ENCODE measurements at regions not wholly inside any gene's neighbourhood (a gene's known extent, or its start where the extent isn't known, plus 50 kb on each side); places are given as distances from the start of the nearest gene placed in this dataset.
A peak's percentile ranks its signal among the peaks of the same experiment; 100 is the strongest.

DNA sequence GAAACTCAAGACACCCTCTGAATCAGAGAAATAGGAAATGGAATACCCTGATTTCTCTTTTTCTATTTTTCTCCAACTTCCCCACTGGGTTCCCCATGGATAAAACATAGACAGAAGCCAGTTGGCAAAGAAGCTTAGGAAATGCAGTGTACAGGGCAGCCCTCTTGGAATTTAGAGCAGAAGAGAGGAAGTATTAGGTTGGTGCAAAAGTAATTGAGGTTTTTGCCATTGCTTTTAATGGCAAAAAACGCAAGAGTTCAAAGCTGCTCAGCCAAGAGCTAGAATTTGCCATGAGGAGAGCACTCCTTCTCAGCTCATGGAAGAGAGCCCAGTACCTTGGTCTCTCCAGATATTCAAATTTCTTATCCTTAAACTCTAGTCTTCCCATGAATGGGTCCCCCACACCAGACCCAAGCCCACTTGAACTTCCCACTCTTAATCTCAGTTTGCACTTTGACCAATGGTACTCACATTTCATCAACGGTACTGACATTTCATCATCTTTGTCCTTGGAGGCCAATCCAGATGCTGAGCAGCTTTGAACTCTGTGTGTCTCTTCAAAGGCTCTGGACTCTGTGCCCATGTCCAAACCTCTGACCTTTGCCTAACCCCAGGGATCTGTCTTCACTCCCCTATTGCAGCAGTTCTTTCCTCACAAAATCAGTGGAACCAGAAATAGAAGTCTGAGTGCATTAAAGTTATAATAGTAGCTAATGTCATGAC lies 73.2 kb upstream of the PPP1R3C start:
- Mint-ChIP-seq H3K27ac (no peak overlapping the region), H3K27me3 (peaks cover 39% of the 10 kb centered on the region), H3K4me1 (no peaks in the 10 kb centered on the region), H3K9me3 (no peaks in the 10 kb centered on the region), H3K4me3 (no peak overlapping the region), H3K36me3 (no peaks in the 10 kb centered on the region)
- CTCF ChIA-PET: no interaction called here
- DNase-seq: no peak

DNA sequence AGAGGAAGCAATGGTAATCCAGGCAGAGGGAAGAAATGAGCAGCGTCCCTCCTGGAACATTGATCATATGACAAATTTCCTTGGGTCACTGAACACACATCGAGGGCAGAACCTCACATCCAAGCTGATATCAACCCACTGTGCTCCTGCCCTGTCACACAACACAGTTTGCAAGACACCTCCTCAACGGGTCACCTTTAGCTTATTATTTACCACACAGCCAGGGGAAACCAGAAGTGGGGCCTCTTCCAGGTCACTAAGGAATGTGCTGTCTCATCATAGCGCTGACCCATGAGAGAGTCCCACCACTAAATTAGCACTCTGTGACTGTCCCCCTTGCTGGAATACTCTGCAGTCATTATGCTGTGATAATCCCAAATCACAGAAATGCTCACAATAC lies 69.7 kb upstream of the PPP1R3C start:
- H3K4me3 Mint-ChIP-seq: no peak overlapping the region
- no peaks in the 10 kb centered on the region for H3K36me3 Mint-ChIP-seq
- H3K9me3 Mint-ChIP-seq: no peaks in the 10 kb centered on the region
- CTCF ChIA-PET: no interaction called here
- no peaks in the 10 kb centered on the region for H3K4me1 Mint-ChIP-seq
- no peak for DNase-seq
- H3K27me3 Mint-ChIP-seq: peaks cover 29% of the 10 kb centered on the region
- H3K27ac Mint-ChIP-seq: no peak overlapping the region

DNA sequence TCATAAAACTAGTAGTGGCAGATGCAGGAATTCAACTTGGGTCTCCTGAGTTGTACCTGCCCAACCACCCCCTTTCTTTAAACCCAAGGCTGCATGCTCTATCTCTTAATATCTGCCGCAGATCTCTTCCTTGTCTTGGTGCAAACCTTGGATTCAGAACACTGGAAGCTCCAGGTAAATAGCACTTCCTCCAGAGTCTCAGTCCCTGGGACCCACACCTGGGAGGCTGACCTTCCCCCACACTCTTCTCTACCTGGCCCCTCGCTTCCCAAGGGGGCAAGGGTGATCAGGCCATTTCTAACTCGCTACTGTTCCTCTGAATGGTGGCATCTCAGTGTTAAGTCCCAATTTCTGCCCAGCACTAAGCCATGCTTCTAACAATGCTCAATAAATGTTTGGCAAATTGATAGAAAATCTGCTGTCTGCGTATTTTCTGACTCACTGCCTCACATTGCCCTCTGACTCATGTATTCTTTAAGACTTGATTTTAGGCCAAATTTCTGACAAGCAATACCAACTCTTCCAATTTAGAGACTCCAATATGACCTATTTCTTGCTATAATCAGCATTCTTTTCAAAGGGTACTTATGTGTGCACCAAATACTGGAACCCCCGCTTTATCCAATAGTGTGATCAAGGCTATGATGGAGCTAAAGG lies 68.0 kb upstream of the PPP1R3C start:
- no peak for DNase-seq
- H3K9me3 Mint-ChIP-seq: no peaks in the 10 kb centered on the region
- H3K27me3 Mint-ChIP-seq: peaks cover 20% of the 10 kb centered on the region
- CTCF ChIA-PET: no interaction called here
- no peak overlapping the region for H3K27ac Mint-ChIP-seq
- no peak overlapping the region for H3K4me3 Mint-ChIP-seq
- no peaks in the 10 kb centered on the region for H3K4me1 Mint-ChIP-seq
- H3K36me3 Mint-ChIP-seq: no peaks in the 10 kb centered on the region

DNA sequence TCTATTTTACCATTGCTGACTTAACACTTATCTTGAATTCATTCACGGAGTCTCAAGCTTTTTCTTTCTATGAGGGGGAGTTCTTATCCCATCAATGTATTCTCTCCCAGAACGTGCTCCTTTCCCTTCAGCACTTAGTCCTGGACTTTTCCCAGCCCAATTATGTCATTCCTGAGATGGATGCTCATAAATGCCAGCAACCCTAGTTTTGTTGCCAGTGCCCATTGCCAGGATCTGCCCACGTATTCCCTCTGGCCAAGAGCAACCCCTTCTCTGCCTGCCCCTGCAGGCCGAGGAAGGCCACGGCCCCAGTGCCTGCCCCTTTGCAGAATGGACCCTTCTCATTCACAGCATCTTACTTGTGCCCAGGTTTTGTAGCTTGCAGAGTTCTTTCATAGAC lies 67.4 kb upstream of the PPP1R3C start:
- Mint-ChIP-seq H3K27me3 (peaks cover 17% of the 10 kb centered on the region), H3K9me3 (no peaks in the 10 kb centered on the region), H3K27ac (no peak overlapping the region), H3K36me3 (no peaks in the 10 kb centered on the region), H3K4me3 (no peak overlapping the region), H3K4me1 (no peaks in the 10 kb centered on the region)
- DNase-seq: no peak
- CTCF ChIA-PET: no interaction called here

DNA sequence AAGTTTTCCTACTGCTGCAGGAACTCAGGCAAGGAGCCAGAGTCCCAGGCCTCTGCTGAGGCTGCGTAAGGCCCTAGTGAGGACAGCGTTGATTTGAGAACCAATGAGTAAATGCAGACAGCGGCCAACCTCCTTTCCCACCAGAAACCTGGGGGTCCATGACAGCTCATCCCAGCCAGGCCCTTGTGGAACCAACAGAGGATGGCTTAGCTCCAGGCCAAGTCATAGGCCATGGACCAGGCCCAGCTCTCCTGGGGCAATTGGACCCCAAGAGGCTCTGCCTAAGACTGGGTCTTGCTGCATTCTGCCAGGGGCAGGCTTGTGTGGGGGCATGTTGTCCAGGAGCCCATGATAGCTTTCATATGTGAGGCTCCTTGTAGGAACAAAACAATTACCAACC lies 65.4 kb upstream of the PPP1R3C start:
- Mint-ChIP-seq H3K9me3 (no peaks in the 10 kb centered on the region), H3K36me3 (no peaks in the 10 kb centered on the region), H3K27me3 (peaks cover 17% of the 10 kb centered on the region), H3K4me3 (no peak overlapping the region), H3K27ac (no peak overlapping the region), H3K4me1 (no peaks in the 10 kb centered on the region)
- DNase-seq: no peak
- CTCF ChIA-PET: no interaction called here

DNA sequence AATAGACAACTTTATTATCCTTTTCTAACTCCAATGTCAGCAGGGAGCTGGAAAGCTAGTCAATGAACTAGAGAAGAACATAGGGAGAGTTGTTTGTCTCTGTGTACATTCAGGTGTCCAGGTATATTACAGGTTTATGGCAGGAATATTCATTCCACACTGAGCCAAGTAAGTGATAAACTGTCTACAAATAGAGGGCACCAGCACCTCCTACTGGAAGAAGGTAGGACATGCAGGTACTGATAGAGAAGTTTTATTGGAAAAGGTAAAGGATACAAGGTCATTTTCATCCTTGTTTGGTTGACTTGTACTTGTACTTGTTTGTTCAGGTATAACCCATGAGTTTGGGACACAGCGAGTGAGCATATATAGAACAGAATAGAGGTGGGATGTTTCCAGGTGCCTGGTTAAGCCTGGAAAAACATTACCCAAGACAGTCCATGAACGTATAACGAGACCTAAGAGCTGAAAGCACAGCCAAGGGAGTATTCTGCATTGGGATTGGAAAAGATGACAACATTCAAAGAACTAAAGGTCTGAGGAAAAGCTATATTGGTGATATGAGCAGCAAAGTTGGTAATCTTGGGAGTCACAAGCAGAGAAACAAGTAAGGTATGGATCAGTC lies 61.4 kb upstream of the PPP1R3C start:
- Mint-ChIP-seq H3K4me1 (peaks cover 5% of the 10 kb centered on the region), H3K9me3 (no peaks in the 10 kb centered on the region), H3K36me3 (no peaks in the 10 kb centered on the region), H3K27ac (no peak overlapping the region), H3K27me3 (no peaks in the 10 kb centered on the region), H3K4me3 (no peak overlapping the region)
- CTCF ChIA-PET: interaction anchor here (0.6 to 3.9 kb wide), 4 partner anchors 30 to 778 kb away, joined by 3 to 21 read pairs (median 10); no protein-coding TSS in a partner anchor
- peak; percentile 22 for DNase-seq

DNA sequence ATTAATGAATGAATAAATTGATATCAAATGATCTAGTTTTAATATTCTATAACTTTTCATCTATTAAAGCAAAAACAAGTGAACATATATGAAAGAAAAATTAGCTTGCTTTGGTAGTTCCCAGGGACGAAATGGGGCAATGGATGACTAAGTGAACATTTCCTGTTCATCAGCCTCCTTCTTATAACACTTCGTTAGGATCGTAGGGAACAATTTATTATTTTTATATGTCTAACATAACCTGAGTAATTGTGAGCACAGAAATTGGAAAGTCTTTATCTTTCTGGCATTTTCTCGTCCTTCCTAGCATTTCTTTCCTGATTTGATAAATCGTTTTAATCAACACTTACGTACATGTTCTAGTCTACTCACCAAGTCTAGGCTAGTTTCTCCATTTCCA lies 59.1 kb upstream of the PPP1R3C start:
- H3K27ac Mint-ChIP-seq: no peak overlapping the region
- H3K27me3 Mint-ChIP-seq: no peaks in the 10 kb centered on the region
- DNase-seq: no peak
- no peaks in the 10 kb centered on the region for H3K9me3 Mint-ChIP-seq
- H3K36me3 Mint-ChIP-seq: no peaks in the 10 kb centered on the region
- CTCF ChIA-PET: interaction anchor here (1.5 to 3.9 kb wide), 2 partner anchors 56 to 394 kb away, joined by 3 to 21 read pairs; no protein-coding TSS in a partner anchor
- peaks cover 5% of the 10 kb centered on the region for H3K4me1 Mint-ChIP-seq
- no peak overlapping the region for H3K4me3 Mint-ChIP-seq

DNA sequence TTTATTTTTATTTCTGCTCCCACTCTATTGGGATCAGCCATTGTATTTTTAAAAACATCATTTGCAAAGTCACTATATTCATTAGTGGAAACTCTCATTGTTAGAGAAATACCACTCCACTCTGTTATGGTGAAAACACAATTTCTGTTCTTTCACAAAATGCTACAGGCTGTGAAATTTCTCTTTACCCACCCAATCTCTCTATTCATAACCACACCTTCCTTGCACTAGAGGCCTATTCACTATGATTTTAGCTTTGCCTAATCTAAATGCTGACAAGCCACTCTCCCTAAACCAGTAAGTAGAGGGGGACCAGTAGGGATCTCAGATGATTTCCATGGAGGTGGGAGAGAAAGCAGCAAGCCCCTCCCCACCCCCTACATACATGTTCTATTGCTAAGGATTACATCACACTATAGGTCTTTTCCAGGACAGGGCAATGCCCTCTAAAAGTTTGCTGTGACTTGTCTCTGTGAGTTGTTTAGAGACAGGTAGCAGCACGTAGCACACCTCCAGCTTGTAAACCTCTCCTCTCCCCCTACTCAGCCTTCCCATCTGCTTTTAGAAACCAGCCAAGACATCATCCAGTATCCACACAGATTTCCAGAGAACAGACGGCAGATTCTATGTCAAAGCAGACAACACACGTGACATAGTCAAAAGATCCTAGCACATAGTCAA lies 58.3 kb upstream of the PPP1R3C start:
- Mint-ChIP-seq H3K4me1 (peaks cover 5% of the 10 kb centered on the region), H3K36me3 (no peaks in the 10 kb centered on the region), H3K9me3 (no peaks in the 10 kb centered on the region), H3K27me3 (no peaks in the 10 kb centered on the region), H3K27ac (no peak overlapping the region), H3K4me3 (no peak overlapping the region)
- no peak for DNase-seq
- CTCF ChIA-PET: interaction anchor here (1.5 kb wide), 1 partner anchor 56 kb away, joined by 3 read pairs; no protein-coding TSS in a partner anchor

DNA sequence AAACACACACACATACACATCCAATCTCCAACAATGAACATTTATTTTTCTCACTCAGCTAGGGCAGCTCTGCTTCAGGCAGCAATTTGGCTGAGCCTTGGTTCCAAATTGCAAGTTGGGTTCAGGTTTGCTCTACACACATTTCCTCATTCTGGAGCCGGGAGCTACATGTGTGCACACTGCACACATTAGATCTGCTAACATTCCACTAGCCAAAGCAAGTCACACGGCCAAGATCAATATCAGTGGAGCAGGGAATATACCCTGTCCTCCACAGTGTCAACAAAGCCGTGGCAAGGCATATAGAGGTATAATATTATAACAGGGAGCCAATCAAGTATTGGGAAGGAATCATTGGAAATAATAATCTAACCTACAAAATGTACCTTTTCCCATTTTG lies 57.5 kb upstream of the PPP1R3C start:
- no peaks in the 10 kb centered on the region for H3K27me3 Mint-ChIP-seq
- H3K27ac Mint-ChIP-seq: no peak overlapping the region
- no peak overlapping the region for H3K4me3 Mint-ChIP-seq
- no peaks in the 10 kb centered on the region for H3K9me3 Mint-ChIP-seq
- no peak for DNase-seq
- CTCF ChIA-PET: interaction anchor here (1.5 kb wide), 1 partner anchor 55 kb away, joined by 3 read pairs; no protein-coding TSS in a partner anchor
- peaks cover 5% of the 10 kb centered on the region for H3K4me1 Mint-ChIP-seq
- no peaks in the 10 kb centered on the region for H3K36me3 Mint-ChIP-seq

DNA sequence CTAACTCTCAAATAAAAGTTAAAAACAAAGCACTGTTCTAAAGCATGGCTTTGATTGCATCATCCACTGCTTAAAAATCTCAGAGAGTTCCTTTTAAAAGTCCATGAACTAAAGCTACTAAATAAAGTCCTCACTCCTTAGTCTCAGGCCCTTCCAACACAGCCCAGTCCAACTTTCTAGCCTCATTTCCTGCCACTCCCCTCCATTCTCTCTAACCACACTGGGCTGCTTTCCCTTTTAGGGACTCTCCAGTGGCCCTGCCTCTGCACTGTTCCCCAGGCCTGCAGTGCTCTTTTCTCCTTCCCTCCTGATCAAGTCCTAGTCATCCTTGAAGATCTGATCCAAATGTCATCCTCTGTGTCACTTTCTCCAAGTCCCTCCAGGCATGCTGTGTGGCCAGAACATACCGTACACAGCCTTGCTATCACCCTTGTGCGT lies 56.9 kb upstream of the PPP1R3C start:
- Mint-ChIP-seq H3K9me3 (no peaks in the 10 kb centered on the region), H3K4me3 (no peak overlapping the region), H3K36me3 (no peaks in the 10 kb centered on the region), H3K27me3 (no peaks in the 10 kb centered on the region), H3K4me1 (peaks cover 5% of the 10 kb centered on the region), H3K27ac (no peak overlapping the region)
- CTCF ChIA-PET: no interaction called here
- no peak for DNase-seq

DNA sequence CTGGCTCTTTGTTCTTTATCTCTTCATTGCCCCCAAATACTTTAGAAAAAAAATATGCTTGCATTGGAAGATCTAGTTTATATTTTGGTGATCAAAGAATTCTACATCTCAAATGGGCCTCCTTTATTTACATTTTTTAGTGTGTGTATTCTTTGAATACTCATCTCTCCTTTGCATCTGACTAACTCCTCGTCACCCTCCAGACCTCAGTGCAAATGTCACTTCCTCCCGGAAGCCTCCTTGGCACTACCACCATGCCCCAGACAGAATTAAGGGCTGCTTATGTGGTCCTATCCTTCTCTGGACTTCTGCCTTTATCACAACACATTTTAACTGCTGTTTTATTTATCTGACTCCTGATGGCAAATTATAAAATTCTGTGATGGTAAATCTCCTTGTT lies 52.0 kb upstream of the PPP1R3C start:
- CTCF ChIA-PET: no interaction called here

DNA sequence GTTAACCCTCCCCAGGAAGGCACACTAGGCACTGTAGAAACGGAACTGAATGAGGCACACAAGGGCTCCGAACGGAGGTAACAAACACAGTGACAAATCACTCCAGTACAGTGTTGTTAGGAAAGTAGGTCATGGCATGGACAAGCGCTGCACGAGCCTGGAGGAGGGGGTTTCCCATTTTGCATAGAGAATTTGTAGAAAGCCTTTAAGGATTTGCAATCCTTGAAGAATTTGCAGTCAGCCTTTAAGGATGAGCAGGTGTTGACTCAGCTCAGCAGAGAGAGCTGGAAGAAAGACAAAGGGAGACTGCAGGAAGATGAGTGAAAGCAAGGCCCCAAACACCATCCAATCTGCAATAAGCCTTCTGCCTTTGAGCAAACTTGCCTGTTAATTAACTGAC lies 51.1 kb upstream of the PPP1R3C start:
- no peaks in the 10 kb centered on the region for H3K4me1 Mint-ChIP-seq
- no peak overlapping the region for H3K27ac Mint-ChIP-seq
- H3K36me3 Mint-ChIP-seq: no peaks in the 10 kb centered on the region
- H3K27me3 Mint-ChIP-seq: no peaks in the 10 kb centered on the region
- H3K9me3 Mint-ChIP-seq: no peaks in the 10 kb centered on the region
- CTCF ChIA-PET: no interaction called here
- no peak for DNase-seq
- H3K4me3 Mint-ChIP-seq: no peak overlapping the region

More for the DNA sequence above, 52.0 kb upstream of the PPP1R3C start:
- Mint-ChIP-seq H3K9me3 (no peaks in the 10 kb centered on the region), H3K27me3 (no peaks in the 10 kb centered on the region), H3K27ac (no peak overlapping the region), H3K36me3 (no peaks in the 10 kb centered on the region), H3K4me1 (peaks cover 3% of the 10 kb centered on the region), H3K4me3 (no peak overlapping the region)
- no peak for DNase-seq

DNA sequence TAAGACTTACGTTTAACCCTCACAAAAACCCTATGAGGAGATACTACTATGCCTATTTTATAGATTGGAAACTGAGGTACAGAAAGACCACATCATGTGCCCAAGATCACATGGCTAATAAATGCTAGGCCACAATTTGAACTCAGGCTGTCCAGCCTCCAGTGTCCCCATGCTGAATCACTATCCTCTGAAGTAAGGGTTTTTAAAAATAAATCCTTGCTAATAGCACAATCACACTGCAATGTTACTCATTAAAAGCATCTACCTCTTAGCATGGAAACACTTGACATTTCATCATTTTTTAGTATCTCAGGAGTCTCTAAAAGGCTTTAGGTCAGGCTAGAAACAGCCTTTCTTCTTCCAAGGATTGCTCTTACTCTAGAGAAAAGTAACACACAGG lies 50.0 kb upstream of the PPP1R3C start:
- CTCF ChIA-PET: interaction anchor here (0.7 kb wide), 1 partner anchor 634 kb away, joined by 3 read pairs; no protein-coding TSS in a partner anchor
- Mint-ChIP-seq H3K9me3 (no peaks in the 10 kb centered on the region), H3K27ac (no peak overlapping the region), H3K4me3 (no peak overlapping the region), H3K4me1 (no peaks in the 10 kb centered on the region), H3K27me3 (no peaks in the 10 kb centered on the region), H3K36me3 (no peaks in the 10 kb centered on the region)
- DNase-seq: no peak

Data from activated naive CD4-positive, alpha-beta T cell treated with anti-CD3 and anti-CD28 coated beads, Interleukin-2, amount 10 ng/mL, durations not matched to agents 7 days and 5 days (primary cell).